Stimulated activated CD4-positive, alpha-beta T cell treated with anti-CD3 and anti-CD28 coated beads, TNF-alpha, amount 100 ng/mL, for 24 hours (primary cell): ENCODE measurements at regions not wholly inside any gene's neighbourhood (a gene's known extent, or its start where the extent isn't known, plus 50 kb on each side); places are given as distances from the start of the nearest gene placed in this dataset.

Experiments used
- DNase-seq, 3 experiments: peaks; one replicate each; pipeline ENCODE4 v3.0.0-alpha.2; 2020; ENCODE audit warnings: low read depth in 3 of 3

- no peak for DNase-seq
Measured at GRCh38 chr6:43968110-43968965, 158.9 kb downstream of the MRPL14 start.

GRCh38 chr6:43967719-43968091 is 159.5 kb downstream of the MRPL14 start:
- DNase-seq, result no peak

- DNase-seq, result no peak
Measured at GRCh38 chr6:43966853-43967718, 160.2 kb downstream of the MRPL14 start.

- DNase-seq, result no peak
Measured at GRCh38 chr6:43966374-43966658, 160.9 kb downstream of the MRPL14 start.

- DNase-seq, result no peak
Measured at GRCh38 chr6:43965628-43966373, 161.5 kb downstream of the MRPL14 start.

GRCh38 chr6:43964659-43965570 is 162.3 kb downstream of the MRPL14 start:
- no peak for DNase-seq

GRCh38 chr6:43963877-43964658 is 163.2 kb downstream of the MRPL14 start:
- no peak for DNase-seq

GRCh38 chr6:43963203-43963602 is 164.0 kb downstream of the MRPL14 start:
- DNase-seq, result no peak

- DNase-seq, result no peak
Measured at GRCh38 chr6:43962458-43962857, 164.8 kb downstream of the MRPL14 start.

- no peak for DNase-seq
Measured at GRCh38 chr6:43957273-43957672, 170.0 kb downstream of the MRPL14 start.

- no peak for DNase-seq
Measured at GRCh38 chr6:43956478-43956877, 170.8 kb downstream of the MRPL14 start.

GRCh38 chr6:43954311-43955131 is 172.7 kb downstream of the MRPL14 start:
- DNase-seq, result no peak

GRCh38 chr6:43953794-43954310 is 173.4 kb downstream of the MRPL14 start:
- no peak for DNase-seq

- DNase-seq, result no peak
Measured at GRCh38 chr6:43953256-43953655, 174.0 kb downstream of the MRPL14 start.

GRCh38 chr6:43952746-43953145 is 174.5 kb downstream of the MRPL14 start:
- no peak for DNase-seq

- no peak for DNase-seq
Measured at GRCh38 chr6:43951756-43952675, 175.2 kb downstream of the MRPL14 start.

GRCh38 chr6:43951063-43951755 is 176.0 kb downstream of the MRPL14 start:
- no peak for DNase-seq

GRCh38 chr6:43950731-43951062 is 176.6 kb downstream of the MRPL14 start:
- no peak for DNase-seq
